ENCODE measurements at regions not wholly inside any gene's neighbourhood (a gene's known extent, or its start where the extent isn't known, plus 50 kb on each side); places are given as distances from the start of the nearest gene placed in this dataset.

- no peaks in the 10 kb centered on the region for H3K9me1 ChIP-seq (ENCODE audit: insufficient read depth, low read length)
- intact Hi-C loops (cut with micrococcal nuclease) (no loop called here), dilution Hi-C loops (cut with HindIII; ENCODE audit: low sequenced_read_pairs, unreplicated experiment) (no loop called here), in situ Hi-C loops (cut with MboI; ENCODE audit: low sequenced_read_pairs) (loop anchor here (25.0 kb wide), 3 partner anchors 627 to 1027 kb away; partner anchors contain the start of gene DCPS)
- no peak overlapping the region for H4K5ac ChIP-seq (ENCODE audit: low read depth, low read length)
- CTCF ChIA-PET = no interaction called here
- no peak overlapping the region for H3K18ac ChIP-seq (ENCODE audit: low read depth, low read length)
- H3K79me1 ChIP-seq (ENCODE audit: low read depth in 1 of 2, low read length in 2 of 2) = no peaks in the 10 kb centered on the region
- H2AFZ ChIP-seq (replicated peaks; ENCODE audit: low read length, poor library complexity) = no peak overlapping the region
- no peaks in the 10 kb centered on the region for H3K9me3 ChIP-seq (ENCODE audit: control insufficient read depth, insufficient read depth, low read length)
- H3K4me2 ChIP-seq (ENCODE audit: low read depth, low read length) = no peak overlapping the region
- H4K20me1 ChIP-seq (ENCODE audit: insufficient read depth, low read length) = no peaks in the 10 kb centered on the region
- H3K4ac ChIP-seq (ENCODE audit: low read depth, low read length) = no peak overlapping the region
- no peak overlapping the region for H4K8ac ChIP-seq (ENCODE audit: low read depth in 2 of 2, low read length in 2 of 2)
- no peak overlapping the region for H4K91ac ChIP-seq (ENCODE audit: insufficient read depth, low read depth, low read length)
- no peak overlapping the region for H2AK9ac ChIP-seq (replicated peaks; ENCODE audit: low read depth, low read length, poor library complexity)
- no peak overlapping the region for H2BK120ac ChIP-seq (ENCODE audit: low read depth, low read length)
- H2BK20ac ChIP-seq (ENCODE audit: low read depth, low read length) = no peak overlapping the region
- POLR2A ChIA-PET (ENCODE audit: unreplicated experiment) = no interaction called here
- no TSS peak for BruUV-seq (replicated peaks)
- WGBS, 2 experiments (ENCODE audit: extremely low coverage in 2 of 2, insufficient read length in 1 of 2) = no CpG with 5 or more reads among the region's 1 CpG
- no peaks in the 10 kb centered on the region for H3K27me3 ChIP-seq (ENCODE audit: control insufficient read depth, insufficient read depth, low read length)
- no peaks in the 10 kb centered on the region for H3K36me3 ChIP-seq (ENCODE audit: control insufficient read depth, insufficient read depth, low read length)
- H2BK15ac ChIP-seq (ENCODE audit: low read depth, low read length) = no peak overlapping the region
- no peak overlapping the region for H2BK5ac ChIP-seq (ENCODE audit: low read depth, low read length, poor library complexity, severe bottlenecking)
- H3K9ac ChIP-seq (ENCODE audit: low read depth, low read length) = no peak overlapping the region
- no peak overlapping the region for H2AK5ac ChIP-seq (ENCODE audit: low read depth, low read length)
- ATAC-seq (ENCODE audit: low read depth) (no peak), DNase-seq (no peak)
- TF ChIP-seq MAFK (IDR thresholded peaks at IDR 0.05; ENCODE audit: low read depth, low read length) = no peak
- no peak for TF ChIP-seq USF2 (IDR thresholded peaks at IDR 0.05; ENCODE audit: low read depth, low read length)
- TF ChIP-seq POLR2A (IDR thresholded peaks at IDR 0.05; ENCODE audit: low read depth, low read length) = no peak
- TF ChIP-seq RCOR1 (IDR thresholded peaks at IDR 0.05; ENCODE audit: insufficient replicate concordance, low read length) = no peak
- no peak for TF ChIP-seq MAZ (IDR thresholded peaks at IDR 0.05; ENCODE audit: borderline replicate concordance, low read depth, low read length)
- TF ChIP-seq ELK1 (IDR thresholded peaks at IDR 0.05; ENCODE audit: borderline replicate concordance, low read depth, low read length) = no peak
- no peak for TF ChIP-seq MXI1 (IDR thresholded peaks at IDR 0.05; ENCODE audit: borderline replicate concordance, low read depth, low read length)
- no peak for TF ChIP-seq FOS (IDR thresholded peaks at IDR 0.05; ENCODE audit: low read depth, low read length)
- TF ChIP-seq RAD21 (IDR thresholded peaks at IDR 0.05; ENCODE audit: low read length) = no peak
- no peak for TF ChIP-seq CTCF (conservative IDR thresholded peaks at IDR 0.05; ENCODE audit: low read depth, low read length)
- no peak for TF ChIP-seq CHD1 (IDR thresholded peaks at IDR 0.05; ENCODE audit: low read depth, low read length)
- no peak overlapping the region for H3K23ac ChIP-seq (ENCODE audit: low read depth, low read length)
- H3K27ac ChIP-seq (ENCODE audit: insufficient read depth, low read length) = no peak overlapping the region
- H3K56ac ChIP-seq (ENCODE audit: extremely low read depth, insufficient read depth, low read length) = no peak overlapping the region
- H3K4me1 ChIP-seq (ENCODE audit: control insufficient read depth, insufficient read depth, low read length) = no peaks in the 10 kb centered on the region
- H3K14ac ChIP-seq (replicated peaks; ENCODE audit: low read depth, low read length) = no peak overlapping the region
- H3K4me3 ChIP-seq (ENCODE audit: insufficient read depth, low read depth, low read length) = no peak overlapping the region
These were observed 338.8 kb upstream of the KIRREL3 start for GRCh38 chr11:127339376-127339775.
